Smooth muscle cell (in vitro differentiated cells): ENCODE measurements at regions not wholly inside any gene's neighbourhood (a gene's known extent, or its start where the extent isn't known, plus 50 kb on each side); places are given as distances from the start of the nearest gene placed in this dataset.

Experiments
- DNase-seq: peaks from one replicate; lab custom pipeline; 2025; ENCODE audit not compliant: unreplicated experiment; lab: John Stamatoyannopoulos, UW
- H2AFZ ChIP-seq: fragments of 200-600 bp; sonication (generic); 2 replicates; pipeline ENCODE4 v1.6.0; 2016; ENCODE audit warnings: antibody characterized with exemption, low read depth, mild to moderate bottlenecking
- H3F3A ChIP-seq: fragments of 200-600 bp; sonication (generic); 2 replicates; pipeline ENCODE4 v1.6.0; 2017; ENCODE audit warnings: antibody characterized with exemption, low read depth
- H3K27ac ChIP-seq: fragments of 200-600 bp; sonication (generic); 2 replicates; pipeline ENCODE4 v1.5.1; 2016; ENCODE audit warnings: low read depth, mild to moderate bottlenecking
- H3K27me3 ChIP-seq: fragments of 200-600 bp; sonication (generic); 2 replicates; pipeline ENCODE4 v1.6.1; 2016; ENCODE audit warnings: low read depth, mild to moderate bottlenecking
- H3K36me3 ChIP-seq: fragments of 200-600 bp; sonication (generic); 2 replicates; pipeline ENCODE4 v1.5.1; 2016; ENCODE audit warnings: low read depth
- H3K4me1 ChIP-seq: fragments of 200-600 bp; sonication (generic); 2 replicates; pipeline ENCODE4 v1.5.1; 2016; ENCODE audit warnings: low read depth
- H3K4me2 ChIP-seq: fragments of 200-600 bp; sonication (generic); 2 replicates; pipeline ENCODE4 v1.6.0; 2016; ENCODE audit warnings: mild to moderate bottlenecking
- H3K4me3 ChIP-seq: fragments of 200-600 bp; sonication (generic); 2 replicates; pipeline ENCODE4 v1.5.1; 2016; ENCODE audit warnings: mild to moderate bottlenecking
- H3K79me2 ChIP-seq: fragments of 200-600 bp; sonication (generic); 2 replicates; pipeline ENCODE4 v1.6.0; 2016; ENCODE audit warnings: low read depth, mild to moderate bottlenecking
- H3K9ac ChIP-seq: fragments of 200-600 bp; sonication (generic); 2 replicates; pipeline ENCODE4 v1.6.0; 2016; ENCODE audit warnings: low read depth
- H3K9me3 ChIP-seq: fragments of 200-600 bp; sonication (generic); replicated peaks from 2 replicates; pipeline ENCODE4 v1.5.1; 2016; ENCODE audit warnings: low read depth
- H4K20me1 ChIP-seq: fragments of 200-600 bp; sonication (generic); 2 replicates; pipeline ENCODE4 v1.6.0; 2016; ENCODE audit warnings: low read depth
- CTCF ChIP-seq: fragments of 200-600 bp; sonication (generic); IDR thresholded peaks from 2 replicates; pipeline ENCODE4 v1.5.1; 2017; ENCODE audit warnings: borderline replicate concordance, mild to moderate bottlenecking, antibody characterized with exemption; ENCODE audit not compliant: insufficient read depth, poor library complexity, severe bottlenecking
- WGBS: methylation state at CpG from one replicate; pipeline ENCODE4 v1.1.7; 2016; ENCODE audit warnings: low lambda C conversion rate; 5-methylcytosine and 5-hydroxymethylcytosine counted together

DNA sequence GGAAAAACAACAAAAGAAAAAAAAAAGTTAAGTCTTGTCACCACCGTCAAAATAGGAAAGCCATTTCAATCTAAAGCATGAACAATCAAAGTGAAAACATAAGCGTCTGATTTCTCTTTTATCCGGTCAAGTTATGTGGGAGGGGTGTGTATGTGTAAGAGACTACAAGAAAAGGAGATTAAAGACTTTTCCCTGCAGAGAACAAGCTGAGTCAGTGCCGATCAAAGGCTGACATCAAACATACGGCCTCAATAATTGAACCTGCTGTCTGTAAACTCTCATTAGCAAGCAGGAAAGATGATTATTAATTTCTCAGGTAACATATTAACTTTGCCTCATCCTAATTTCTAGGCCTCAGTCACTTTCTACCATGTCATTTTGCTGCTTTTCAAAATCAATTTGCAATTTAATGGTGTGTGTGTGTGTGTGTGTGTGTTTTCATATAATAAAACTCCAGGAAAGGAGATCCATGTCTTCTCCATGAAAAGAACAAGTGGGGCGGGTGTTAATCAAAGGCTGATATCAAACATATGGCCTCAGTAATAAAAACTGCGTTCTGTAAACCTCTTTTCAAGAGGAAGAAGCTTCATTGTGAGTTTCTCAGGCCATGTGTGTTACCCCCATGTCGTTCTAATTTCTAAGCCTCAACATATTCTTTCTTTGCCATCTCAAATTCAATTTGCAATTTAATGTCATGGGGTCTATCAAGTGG lies 649.1 kb upstream of the SORCS1 start:
- no peaks in the 10 kb centered on the region for H3K79me2 ChIP-seq
- H3K27me3 ChIP-seq = no peaks in the 10 kb centered on the region
- H4K20me1 ChIP-seq = no peaks in the 10 kb centered on the region
- H3K4me2 ChIP-seq = no peak overlapping the region
- no peaks in the 10 kb centered on the region for H3K36me3 ChIP-seq
- no peak overlapping the region for H3K4me3 ChIP-seq
- H3K9ac ChIP-seq = no peak overlapping the region
- H3K27ac ChIP-seq = no peak overlapping the region
- TF ChIP-seq CTCF = no peak
- no peak overlapping the region for H2AFZ ChIP-seq
- H3F3A ChIP-seq = no peaks in the 10 kb centered on the region
- no peak for DNase-seq
- no peaks in the 10 kb centered on the region for H3K9me3 ChIP-seq
- WGBS = 68% methylated on average over 8 of the region's 8 CpGs
- no peaks in the 10 kb centered on the region for H3K4me1 ChIP-seq

DNA sequence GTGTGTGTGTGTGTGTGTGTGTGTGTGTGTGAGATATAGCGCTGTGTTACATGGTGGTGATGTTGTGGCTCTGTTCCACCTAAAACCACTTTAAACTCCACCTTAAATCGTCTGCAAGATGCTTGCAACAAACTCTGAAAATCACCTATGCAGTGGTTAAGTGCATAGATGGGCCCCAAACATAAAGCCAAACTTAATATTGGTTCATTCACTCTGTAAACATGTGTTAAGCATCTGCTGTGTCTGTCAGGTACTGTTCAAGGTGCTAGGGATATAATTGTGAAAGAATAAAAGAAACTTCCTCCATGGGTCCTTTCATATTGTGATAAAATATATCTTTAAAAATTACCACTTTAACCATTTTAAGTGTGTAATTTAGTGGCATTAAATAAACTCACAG lies 645.4 kb upstream of the SORCS1 start:
- Histone ChIP-seq H3K36me3 (no peaks in the 10 kb centered on the region), H3K9ac (no peak overlapping the region), H2AFZ (no peak overlapping the region), H3K9me3 (no peaks in the 10 kb centered on the region), H3K4me3 (no peak overlapping the region), H3K27me3 (no peaks in the 10 kb centered on the region), H3K79me2 (no peaks in the 10 kb centered on the region), H3K4me1 (peaks cover 12% of the 10 kb centered on the region), H4K20me1 (no peaks in the 10 kb centered on the region), H3F3A (no peaks in the 10 kb centered on the region), H3K27ac (no peak overlapping the region), H3K4me2 (no peak overlapping the region)
- no peak for TF ChIP-seq CTCF
- no peak for DNase-seq
- WGBS = 89% methylated on average over 2 of the region's 2 CpGs

DNA sequence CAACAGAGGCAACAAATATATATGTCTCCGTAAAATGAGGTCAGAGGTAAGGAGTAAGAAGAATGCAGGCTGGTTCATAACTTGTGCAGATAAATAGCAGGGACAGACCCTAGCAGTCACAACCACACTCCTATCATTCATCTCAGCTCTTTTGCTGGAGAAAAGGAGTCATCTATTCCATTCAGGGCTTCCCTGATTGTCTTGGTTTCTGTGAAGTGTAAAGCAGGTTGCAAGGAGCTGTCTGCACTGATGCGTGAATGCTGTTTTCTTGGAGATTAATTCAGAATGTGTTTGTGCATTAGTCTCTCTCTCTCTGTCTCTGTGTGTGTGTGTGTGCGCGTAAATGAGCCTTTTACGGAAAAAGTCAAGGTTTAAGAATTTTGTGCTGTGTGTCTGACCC lies 643.3 kb upstream of the SORCS1 start:
- no peak for DNase-seq
- 88% methylated on average over 5 of the region's 5 CpGs for WGBS
- Histone ChIP-seq H3K9me3 (no peaks in the 10 kb centered on the region), H3K36me3 (no peaks in the 10 kb centered on the region), H3K79me2 (no peaks in the 10 kb centered on the region), H3K27me3 (no peaks in the 10 kb centered on the region), H3K4me1 (peaks cover 12% of the 10 kb centered on the region), H3F3A (no peaks in the 10 kb centered on the region), H4K20me1 (no peaks in the 10 kb centered on the region), H3K4me2 (no peak overlapping the region), H2AFZ (no peak overlapping the region), H3K27ac (no peak overlapping the region), H3K4me3 (no peak overlapping the region), H3K9ac (no peak overlapping the region)
- TF ChIP-seq CTCF = no peak

DNA sequence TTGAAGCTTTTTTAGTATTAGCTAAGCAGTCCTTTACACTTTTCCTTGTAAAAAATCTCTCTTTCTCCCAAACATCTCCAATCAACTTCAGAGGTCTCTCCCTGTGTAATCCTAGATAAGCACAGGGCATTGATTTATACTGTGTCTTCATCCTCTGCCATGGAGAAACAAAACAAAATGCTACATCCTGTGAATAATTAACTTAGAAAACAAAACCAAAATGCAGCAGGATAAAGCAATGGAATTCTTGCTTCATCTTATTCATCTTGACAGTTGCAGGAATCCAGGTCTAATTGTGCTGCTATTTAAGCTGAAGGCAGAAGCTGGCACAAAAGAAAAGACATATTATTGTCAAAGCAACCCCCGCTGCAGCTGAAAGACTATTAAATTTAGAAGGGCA lies 641.5 kb upstream of the SORCS1 start:
- H3K27ac ChIP-seq = no peak overlapping the region
- H3K36me3 ChIP-seq = no peaks in the 10 kb centered on the region
- H3K79me2 ChIP-seq = no peaks in the 10 kb centered on the region
- H3K9ac ChIP-seq = no peak overlapping the region
- H3K4me3 ChIP-seq = no peak overlapping the region
- 88% methylated on average over 1 of the region's 1 CpG for WGBS
- no peak overlapping the region for H3K4me2 ChIP-seq
- peaks cover 12% of the 10 kb centered on the region for H3K4me1 ChIP-seq
- H3K27me3 ChIP-seq = no peaks in the 10 kb centered on the region
- no peak for DNase-seq
- no peaks in the 10 kb centered on the region for H3F3A ChIP-seq
- H3K9me3 ChIP-seq = no peaks in the 10 kb centered on the region
- TF ChIP-seq CTCF = no peak
- H2AFZ ChIP-seq = no peak overlapping the region
- no peaks in the 10 kb centered on the region for H4K20me1 ChIP-seq
